Pancreas (tissue), 10 donors: ENCODE measurements at regions not wholly inside any gene's neighbourhood (a gene's known extent, or its start where the extent isn't known, plus 50 kb on each side); places are given as distances from the start of the nearest gene placed in this dataset.

Source experiments
- ATAC-seq, 4 donors: fragments of 200-7000 bp; cut with Tn5 transposase; one replicate each; pipeline versions ENCODE4 v1.8.0 to v1.9.1; 2020; ENCODE audit warnings: mild to moderate bottlenecking in 4 of 4, moderate library complexity in 4 of 4
- DNase-seq, 6 donors: peaks; one replicate each; pipeline ENCODE4 v3.0.0-alpha.2; 2020
- FAIRE-seq: peaks from 2 replicates; lab custom pipeline; 2012; peaks lifted over from hg19 to GRCh38; lab: Jason Lieb, UNC
- H3K27ac ChIP-seq, 4 donors: fragments of 200-600 bp; sonication (generic); 1 replicate in 3 of 4; 2 replicates in 1 of 4; pipeline versions ENCODE4 v1.5.0 to v1.8.0; 2020
- H3K27me3 ChIP-seq, 4 donors: fragments of 200-600 bp; one replicate each; pipeline ENCODE4 v1.8.0; 2021
- H3K36me3 ChIP-seq, 3 donors: fragments of 200-600 bp; sonication (generic) in 1 of 3; one replicate each; pipeline versions ENCODE4 v1.5.0 to v1.8.0; 2020 to 2021
- H3K4me1 ChIP-seq, 3 donors: fragments of 200-600 bp; one replicate each; pipeline ENCODE4 v1.8.0; 2021
- H3K4me3 ChIP-seq, 4 donors: fragments of 200-600 bp; sonication (generic) in 2 of 4; one replicate each; pipeline versions ENCODE4 v1.5.0 to v1.8.0; 2020 to 2021
- H3K9me3 ChIP-seq, 4 donors: fragments of 200-600 bp; one replicate each; pipeline ENCODE4 v1.8.0; 2021
- CTCF ChIP-seq, 4 donors: fragments of 200-600 bp; sonication (generic) in 3 of 4; IDR thresholded peaks; one replicate each; pipeline versions ENCODE4 v1.5.0 to v1.8.0; 2021; ENCODE audit warnings: antibody characterized with exemption in 4 of 4
- WGBS, 2 donors: extraction: QIAGEN DNeasy Blood & Tissue Kit; methylation state at CpG; one replicate each; pipeline ENCODE4 v1.1.7; 2013; 5-methylcytosine and 5-hydroxymethylcytosine counted together
- intact Hi-C, 3 donors: fragments of 100-400 bp; cut with DNase I; formaldehyde crosslinking; loops; one replicate each; pipeline versions ENCODE4 v1.11.1 to v1.14.2; 2022
- donor health status: healthy with polysubstance abuse.
- donor health status: DM: no; HTN: no; CAD: no; lungs with moderate emphysema.
- donor health status: DM: no; HTN: no; CAD: no.
- donor health status: control.
- donor health status: control.
- donor health status: Bipolar disorder and iron deficiency.
- donor health status: DM: yes; HTN: yes; CAD: no.
- donor health status: DM: no; HTN: no; CAD: no.
- donor health status: DM: no; HTN: no; CAD: no.
- donor health status: DM: yes; HTN: yes; CAD: no.

- peaks cover 0 to 6% (median 0%) of the 10 kb centered on the region in 3 donors for H3K4me1 ChIP-seq
- H3K36me3 ChIP-seq = no peaks in the 10 kb centered on the region
- 76 to 84% methylated on average over 2 of the region's 2 CpGs for WGBS, 2 donors
- H3K27me3 ChIP-seq = no peaks in the 10 kb centered on the region
- H3K9me3 ChIP-seq = no peaks in the 10 kb centered on the region
- FAIRE-seq (no peak), DNase-seq (no peak), ATAC-seq (no peak)
- intact Hi-C loops = no loop called here
- no peak overlapping the region for H3K4me3 ChIP-seq
- H3K27ac ChIP-seq = no peak overlapping the region
- TF ChIP-seq CTCF (IDR thresholded peaks at IDR 0.05) = no peak
These were observed 201.9 kb downstream of the PLPP3 start for GRCh38 chr1:56377431-56377830.

GRCh38 chr1:56376188-56376984 is 203.0 kb downstream of the PLPP3 start:
- no peak for TF ChIP-seq CTCF (IDR thresholded peaks at IDR 0.05)
- no peaks in the 10 kb centered on the region for H3K27me3 ChIP-seq
- H3K4me3 ChIP-seq = no peak overlapping the region
- H3K36me3 ChIP-seq = no peaks in the 10 kb centered on the region
- 71 to 80% methylated on average over 7 of the region's 7 CpGs for WGBS, 2 donors
- no peak overlapping the region for H3K27ac ChIP-seq
- H3K9me3 ChIP-seq = no peaks in the 10 kb centered on the region
- no peak for DNase-seq
- FAIRE-seq = no peak
- no peak for ATAC-seq
- peaks cover 0 to 9% (median 0%) of the 10 kb centered on the region in 3 donors for H3K4me1 ChIP-seq
- intact Hi-C loops = no loop called here

DNA sequence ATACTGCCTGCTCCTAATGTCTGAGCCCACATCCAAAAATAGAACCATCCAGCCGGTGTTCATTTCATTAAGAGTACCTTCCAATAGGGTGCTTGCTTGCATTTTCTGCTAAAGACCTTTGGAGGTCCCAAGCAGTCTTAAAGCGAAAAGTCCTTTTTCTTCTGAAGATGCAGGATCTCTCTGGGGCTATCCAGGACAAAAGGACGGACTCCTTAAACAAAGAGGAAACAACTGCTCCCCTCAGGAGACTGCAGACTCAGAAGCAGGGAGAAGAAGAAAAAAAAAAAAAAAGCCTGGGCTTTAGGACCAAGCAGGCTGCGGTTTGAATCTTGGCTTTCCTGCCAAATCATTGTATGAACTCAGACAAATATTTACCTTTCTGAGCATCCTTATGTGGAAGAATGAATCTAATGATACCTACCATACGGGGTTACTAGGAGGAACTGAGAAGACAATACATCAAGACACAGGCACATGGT is 204.0 kb downstream of the PLPP3 start:
- ATAC-seq (no peak), FAIRE-seq (no peak), DNase-seq (no peak)
- Histone ChIP-seq H3K4me3 (no peak overlapping the region), H3K4me1 (peaks cover 0 to 9% (median 0%) of the 10 kb centered on the region in 3 donors), H3K27me3 (no peaks in the 10 kb centered on the region), H3K9me3 (no peaks in the 10 kb centered on the region), H3K36me3 (no peaks in the 10 kb centered on the region), H3K27ac (no peak overlapping the region)
- intact Hi-C loops = no loop called here
- 68 to 70% methylated on average over 5 of the region's 5 CpGs for WGBS, 2 donors
- no peak for TF ChIP-seq CTCF (IDR thresholded peaks at IDR 0.05)

- Histone ChIP-seq H3K36me3 (no peaks in the 10 kb centered on the region), H3K27me3 (no peaks in the 10 kb centered on the region), H3K9me3 (no peaks in the 10 kb centered on the region), H3K27ac (no peak overlapping the region), H3K4me1 (peaks cover 0 to 9% (median 0%) of the 10 kb centered on the region in 3 donors), H3K4me3 (no peak overlapping the region)
- DNase-seq = no peak
- no peak for TF ChIP-seq CTCF (IDR thresholded peaks at IDR 0.05)
- no peak for FAIRE-seq
- intact Hi-C loops = no loop called here
- no peak for ATAC-seq
- WGBS, 2 donors = 78 to 81% methylated on average over 14 of the region's 14 CpGs
These were observed 205.1 kb downstream of the PLPP3 start for GRCh38 chr1:56374026-56374974.
